ENCODE measurements at regions not wholly inside any gene's neighbourhood (a gene's known extent, or its start where the extent isn't known, plus 50 kb on each side); places are given as distances from the start of the nearest gene placed in this dataset.

DNA sequence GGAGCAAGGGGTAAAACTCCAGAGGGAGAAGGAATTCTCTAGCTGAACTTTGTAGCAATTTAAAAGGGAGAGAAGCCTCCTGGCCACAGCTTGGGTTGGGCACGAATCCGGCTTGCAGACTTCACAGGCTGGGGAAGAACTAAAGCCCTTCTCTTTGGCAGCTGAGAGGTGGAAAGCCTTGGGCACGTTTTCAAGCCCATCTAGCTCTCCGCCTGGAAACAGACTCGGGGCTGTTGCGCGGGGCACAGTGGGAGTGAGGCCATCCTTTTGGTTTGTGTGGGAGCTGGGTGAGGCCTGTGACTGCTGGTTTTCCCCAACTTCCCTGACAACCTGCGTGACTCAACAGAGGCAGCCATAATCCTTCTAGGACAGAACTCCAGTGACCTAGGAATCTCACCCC, 295.7 kb upstream of the ROBO1 start:
- no peak overlapping the region for H3K27ac ChIP-seq
- TF ChIP-seq, protein P1, sequence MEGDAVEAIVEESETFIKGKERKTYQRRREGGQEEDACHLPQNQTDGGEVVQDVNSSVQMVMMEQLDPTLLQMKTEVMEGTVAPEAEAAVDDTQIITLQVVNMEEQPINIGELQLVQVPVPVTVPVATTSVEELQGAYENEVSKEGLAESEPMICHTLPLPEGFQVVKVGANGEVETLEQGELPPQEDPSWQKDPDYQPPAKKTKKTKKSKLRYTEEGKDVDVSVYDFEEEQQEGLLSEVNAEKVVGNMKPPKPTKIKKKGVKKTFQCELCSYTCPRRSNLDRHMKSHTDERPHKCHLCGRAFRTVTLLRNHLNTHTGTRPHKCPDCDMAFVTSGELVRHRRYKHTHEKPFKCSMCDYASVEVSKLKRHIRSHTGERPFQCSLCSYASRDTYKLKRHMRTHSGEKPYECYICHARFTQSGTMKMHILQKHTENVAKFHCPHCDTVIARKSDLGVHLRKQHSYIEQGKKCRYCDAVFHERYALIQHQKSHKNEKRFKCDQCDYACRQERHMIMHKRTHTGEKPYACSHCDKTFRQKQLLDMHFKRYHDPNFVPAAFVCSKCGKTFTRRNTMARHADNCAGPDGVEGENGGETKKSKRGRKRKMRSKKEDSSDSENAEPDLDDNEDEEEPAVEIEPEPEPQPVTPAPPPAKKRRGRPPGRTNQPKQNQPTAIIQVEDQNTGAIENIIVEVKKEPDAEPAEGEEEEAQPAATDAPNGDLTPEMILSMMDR (IDR thresholded peaks at IDR 0.05), result no peak
- no peak for TF ChIP-seq ZFX (IDR thresholded peaks at IDR 0.05; ENCODE audit: borderline replicate concordance)

DNA sequence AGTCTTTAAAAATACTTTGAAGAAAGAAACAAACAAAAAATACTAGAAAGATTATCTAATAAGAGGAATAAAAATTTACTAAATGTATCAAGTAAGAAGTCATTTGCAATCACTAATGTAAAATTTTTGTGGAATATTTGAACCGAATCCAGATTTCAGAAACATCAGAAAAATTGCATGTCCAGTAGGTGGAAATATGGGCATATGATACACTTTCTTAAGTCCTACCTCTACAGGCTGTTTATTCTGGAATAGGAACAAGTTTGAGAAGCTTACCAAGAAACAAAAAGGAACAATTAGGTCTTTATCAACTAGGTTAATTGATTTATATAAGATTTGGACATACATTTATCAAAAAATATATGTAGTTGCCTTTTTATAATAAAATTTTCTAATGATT, 292.9 kb upstream of the ROBO1 start:
- H3K27ac ChIP-seq, result no peak overlapping the region

GRCh38 chr3:80055306-80055705, 287.5 kb upstream of the ROBO1 start:
- no peak for TF ChIP-seq ZFX (IDR thresholded peaks at IDR 0.05; ENCODE audit: borderline replicate concordance)
- TF ChIP-seq, protein P1 (IDR thresholded peaks at IDR 0.05), result no peak
- H3K27ac ChIP-seq, result no peak overlapping the region

More for the DNA sequence above, 292.9 kb upstream of the ROBO1 start:
- TF ChIP-seq, protein P1 (IDR thresholded peaks at IDR 0.05), result no peak
- no peak for TF ChIP-seq ZFX (IDR thresholded peaks at IDR 0.05; ENCODE audit: borderline replicate concordance)

- TF ChIP-seq, protein P1 (IDR thresholded peaks at IDR 0.05), result no peak
- no peak for TF ChIP-seq ZFX (IDR thresholded peaks at IDR 0.05; ENCODE audit: borderline replicate concordance)
- no peak overlapping the region for H3K27ac ChIP-seq
Measured at GRCh38 chr3:80052271-80052670, 284.5 kb upstream of the ROBO1 start.

DNA sequence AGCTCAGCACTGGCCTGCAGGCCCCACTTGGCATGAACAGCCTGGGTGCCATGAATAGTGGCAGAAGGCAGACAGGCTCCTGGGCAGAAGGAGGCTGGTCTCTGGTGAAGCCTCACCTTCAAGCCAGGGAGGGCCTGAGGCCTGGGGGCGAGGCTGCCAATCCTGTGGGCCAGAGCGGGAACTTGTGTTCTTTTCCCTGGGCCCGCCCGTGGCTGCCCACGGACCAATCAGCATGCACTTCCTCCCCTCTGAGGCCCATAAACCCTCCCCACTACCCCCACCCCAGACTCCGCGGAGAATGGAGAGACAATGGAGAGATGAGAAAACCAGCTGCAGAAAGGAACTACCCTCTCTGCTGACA, 283.8 kb upstream of the ROBO1 start:
- H3K27ac ChIP-seq, result no peak overlapping the region
- TF ChIP-seq, protein P1 (IDR thresholded peaks at IDR 0.05), result no peak
- TF ChIP-seq ZFX (IDR thresholded peaks at IDR 0.05; ENCODE audit: borderline replicate concordance), result no peak

GRCh38 chr3:80050826-80051601, 283.2 kb upstream of the ROBO1 start:
- no peak overlapping the region for H3K27ac ChIP-seq
- TF ChIP-seq, protein P1 (IDR thresholded peaks at IDR 0.05), result no peak
- TF ChIP-seq ZFX (IDR thresholded peaks at IDR 0.05; ENCODE audit: borderline replicate concordance), result no peak

DNA sequence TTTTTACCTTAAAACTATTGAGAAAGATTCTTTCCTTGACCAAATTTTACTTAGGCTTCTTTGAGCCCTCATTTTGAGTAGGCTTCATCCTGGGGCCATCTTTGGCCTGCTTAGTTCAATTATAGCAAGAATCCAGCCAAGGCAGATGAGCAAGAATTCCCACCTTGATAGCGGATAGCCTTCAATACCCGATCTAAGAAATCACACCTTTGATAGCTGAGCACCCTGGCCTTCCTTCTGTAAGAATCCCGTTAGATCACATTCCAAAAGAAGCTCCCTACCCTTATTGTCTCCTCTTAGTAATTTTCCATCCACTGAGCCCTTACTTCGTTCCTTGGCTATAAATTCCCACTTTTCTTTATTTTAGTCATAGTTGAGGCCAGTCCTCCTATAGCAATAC, 275.4 kb upstream of the ROBO1 start:
- no peak for TF ChIP-seq ZFX (IDR thresholded peaks at IDR 0.05; ENCODE audit: borderline replicate concordance)
- TF ChIP-seq, protein P1 (IDR thresholded peaks at IDR 0.05), result no peak
- H3K27ac ChIP-seq, result no peak overlapping the region

All from 22Rv1 (cell line).